ENCODE measurements at regions not wholly inside any gene's neighbourhood (a gene's known extent, or its start where the extent isn't known, plus 50 kb on each side); places are given as distances from the start of the nearest gene placed in this dataset.

- Histone ChIP-seq H3K4me1 (replicated peaks in 1 of 2; ENCODE audit: control insufficient read depth in 2 of 2, insufficient read depth in 2 of 2, low read length in 2 of 2) (peaks cover 3 to 24% of the 10 kb centered on the region in 2 experiments), H3K27ac (ENCODE audit: extremely low read depth, low read depth, low read length) (no peak overlapping the region), H3K36me3 (ENCODE audit: control insufficient read depth, insufficient read depth, low read length) (no peaks in the 10 kb centered on the region), H3K9me1 (ENCODE audit: control insufficient read depth, insufficient read depth, low read length) (no peaks in the 10 kb centered on the region), H2AFZ (ENCODE audit: low read depth, low read length) (no peak overlapping the region), H3K9ac (ENCODE audit: insufficient read depth in 1 of 2, low read depth in 2 of 2, low read length in 2 of 2) (peak overlapping the region in 1 of 2 experiments; percentile 54; a peak in 1 of 4 replicates), H3K4me3 (no peak overlapping the region), H3K9me3 (replicated peaks; ENCODE audit: control insufficient read depth, insufficient read depth, low read depth, low read length) (no peaks in the 10 kb centered on the region), H3K4me2 (ENCODE audit: insufficient read depth, low read length) (no peak overlapping the region), H4K20me1 (replicated peaks; ENCODE audit: control insufficient read depth, insufficient read depth, low read length) (no peaks in the 10 kb centered on the region), H3K79me2 (ENCODE audit: control insufficient read depth, insufficient read depth, low read length) (no peaks in the 10 kb centered on the region), H3K27me3 (ENCODE audit: control insufficient read depth in 2 of 2, insufficient read depth in 2 of 2, low read length in 2 of 2) (peaks cover 0 to 5% of the 10 kb centered on the region in 2 experiments; a peak in 1 of 5 replicates)
- POLR2A ChIA-PET = interaction anchor here (0.7 kb wide), 1 partner anchor 35 kb away, joined by 3 read pairs; no protein-coding TSS in a partner anchor
- TF ChIP-seq, protein P1, sequence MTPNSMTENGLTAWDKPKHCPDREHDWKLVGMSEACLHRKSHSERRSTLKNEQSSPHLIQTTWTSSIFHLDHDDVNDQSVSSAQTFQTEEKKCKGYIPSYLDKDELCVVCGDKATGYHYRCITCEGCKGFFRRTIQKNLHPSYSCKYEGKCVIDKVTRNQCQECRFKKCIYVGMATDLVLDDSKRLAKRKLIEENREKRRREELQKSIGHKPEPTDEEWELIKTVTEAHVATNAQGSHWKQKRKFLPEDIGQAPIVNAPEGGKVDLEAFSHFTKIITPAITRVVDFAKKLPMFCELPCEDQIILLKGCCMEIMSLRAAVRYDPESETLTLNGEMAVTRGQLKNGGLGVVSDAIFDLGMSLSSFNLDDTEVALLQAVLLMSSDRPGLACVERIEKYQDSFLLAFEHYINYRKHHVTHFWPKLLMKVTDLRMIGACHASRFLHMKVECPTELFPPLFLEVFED (CRISPR knock-in tag; conservative IDR thresholded peaks at IDR 0.05) = no peak
- TF ChIP-seq TAF7 (tag; IDR thresholded peaks at IDR 0.05) (no peak), SRSF7 (optimal IDR thresholded peaks at IDR 0.05; ENCODE audit: low read depth, low read length) (no peak), BCOR (IDR thresholded peaks at IDR 0.05) (peak; percentile 41; the same call in 1 of the 2 replicates), MCM5 (IDR thresholded peaks at IDR 0.05; ENCODE audit: low read depth) (no peak), ADNP (tag; IDR thresholded peaks at IDR 0.05) (peak; percentile 66; the same call in 1 of the 2 replicates), RBM25 (IDR thresholded peaks at IDR 0.05; ENCODE audit: low read depth, low read length, severe bottlenecking) (peak; percentile 56), CBX5 (IDR thresholded peaks at IDR 0.05; ENCODE audit: borderline replicate concordance, low read depth) (no peak), ZNF146 (CRISPR knock-in tag; IDR thresholded peaks at IDR 0.05; ENCODE audit: unreplicated experiment) (no peak), TBL1XR1 (IDR thresholded peaks at IDR 0.05; ENCODE audit: low read length in 2 of 2) (no peak)
- TF ChIP-seq, protein P2, sequence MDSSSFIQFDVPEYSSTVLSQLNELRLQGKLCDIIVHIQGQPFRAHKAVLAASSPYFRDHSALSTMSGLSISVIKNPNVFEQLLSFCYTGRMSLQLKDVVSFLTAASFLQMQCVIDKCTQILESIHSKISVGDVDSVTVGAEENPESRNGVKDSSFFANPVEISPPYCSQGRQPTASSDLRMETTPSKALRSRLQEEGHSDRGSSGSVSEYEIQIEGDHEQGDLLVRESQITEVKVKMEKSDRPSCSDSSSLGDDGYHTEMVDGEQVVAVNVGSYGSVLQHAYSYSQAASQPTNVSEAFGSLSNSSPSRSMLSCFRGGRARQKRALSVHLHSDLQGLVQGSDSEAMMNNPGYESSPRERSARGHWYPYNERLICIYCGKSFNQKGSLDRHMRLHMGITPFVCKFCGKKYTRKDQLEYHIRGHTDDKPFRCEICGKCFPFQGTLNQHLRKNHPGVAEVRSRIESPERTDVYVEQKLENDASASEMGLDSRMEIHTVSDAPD (CRISPR knock-in tag; IDR thresholded peaks at IDR 0.05) = no peak
- no TSS peak for BruUV-seq (replicated peaks)
- in situ Hi-C loops (cut with MboI) = no loop called here
- 47% methylated on average over 11 of the region's 14 CpGs for WGBS (ENCODE audit: insufficient coverage, low coverage, missing lambda C conversion rate)
- intact Hi-C loops (cut with micrococcal nuclease) = no loop called here
- CTCF ChIA-PET (ENCODE audit: low intra/inter-chr PET ratio) = no interaction called here
- no peak for DNase-seq (ENCODE audit: extremely low read depth in 1 of 4, low spot score in 3 of 4)
- no peak for ATAC-seq
- no peak for FAIRE-seq
Observed at GRCh38 chr20:50376179-50376887, 133.8 kb upstream of the PTPN1 start.

Measured in K562 (cell line).